Cardiac muscle cell (in vitro differentiated cells and primary cell): ENCODE measurements at regions not wholly inside any gene's neighbourhood (a gene's known extent, or its start where the extent isn't known, plus 50 kb on each side); places are given as distances from the start of the nearest gene placed in this dataset.

Source experiments
- DNase-seq, 2 donors: peaks; one replicate each; pipeline versions ENCODE4 v3.0.0 to v3.0.0-alpha.2; 2010 to 2017; ENCODE audit warnings: low read depth in 1 of 2, low spot score in 1 of 2
- H3K27ac ChIP-seq: fragments of 200-600 bp; sonication (generic); 2 replicates; pipeline ENCODE4 v1.5.1; 2016
- H3K27me3 ChIP-seq: fragments of 200-600 bp; sonication (generic); 2 replicates; pipeline ENCODE4 v1.6.0; 2016; ENCODE audit warnings: control low read depth
- H3K36me3 ChIP-seq: fragments of 200-600 bp; sonication (generic); 2 replicates; pipeline ENCODE4 v1.5.1; 2016; ENCODE audit warnings: control low read depth
- H3K4me1 ChIP-seq: fragments of 200-600 bp; sonication (generic); 2 replicates; pipeline ENCODE4 v1.8.1; 2017; ENCODE audit warnings: low read depth, mild to moderate bottlenecking, mixed run types
- H3K4me3 ChIP-seq: fragments of 200-600 bp; sonication (generic); 2 replicates; pipeline ENCODE4 v1.5.1; 2016; ENCODE audit warnings: mild to moderate bottlenecking
- H3K9me3 ChIP-seq: fragments of 200-600 bp; sonication (generic); 2 replicates; pipeline ENCODE4 v1.5.1; 2017; ENCODE audit warnings: low read depth, mild to moderate bottlenecking, control low read depth
- CTCF ChIP-seq: IDR thresholded peaks from 2 replicates; pipeline ENCODE4 v1.5.1; 2012; ENCODE audit warnings: low read depth, mild to moderate bottlenecking, low read length

- no peak for DNase-seq
- Histone ChIP-seq H3K27ac (no peak overlapping the region), H3K27me3 (no peaks in the 10 kb centered on the region), H3K4me1 (no peaks in the 10 kb centered on the region), H3K36me3 (no peaks in the 10 kb centered on the region), H3K4me3 (no peak overlapping the region), H3K9me3 (no peaks in the 10 kb centered on the region)
- TF ChIP-seq CTCF, result no peak
Measured at GRCh38 chr4:135724421-135724820, 1522.8 kb upstream of the PABPC4L start.

GRCh38 chr4:135718019-135718418 is 1516.4 kb upstream of the PABPC4L start:
- Histone ChIP-seq H3K4me1 (no peaks in the 10 kb centered on the region), H3K4me3 (no peak overlapping the region), H3K9me3 (no peaks in the 10 kb centered on the region), H3K36me3 (no peaks in the 10 kb centered on the region), H3K27ac (no peak overlapping the region), H3K27me3 (no peaks in the 10 kb centered on the region)
- DNase-seq, result no peak
- TF ChIP-seq CTCF, result no peak

- no peaks in the 10 kb centered on the region for H3K4me1 ChIP-seq
- no peak overlapping the region for H3K27ac ChIP-seq
- no peaks in the 10 kb centered on the region for H3K36me3 ChIP-seq
- no peak for DNase-seq
- no peaks in the 10 kb centered on the region for H3K27me3 ChIP-seq
- H3K9me3 ChIP-seq, result no peaks in the 10 kb centered on the region
- H3K4me3 ChIP-seq, result no peak overlapping the region
- TF ChIP-seq CTCF, result no peak
Measured at GRCh38 chr4:135705343-135705742, 1503.8 kb upstream of the PABPC4L start.

- Histone ChIP-seq H3K27ac (no peak overlapping the region), H3K4me3 (no peak overlapping the region), H3K27me3 (no peaks in the 10 kb centered on the region), H3K9me3 (no peaks in the 10 kb centered on the region), H3K36me3 (no peaks in the 10 kb centered on the region), H3K4me1 (no peaks in the 10 kb centered on the region)
- no peak for TF ChIP-seq CTCF
- DNase-seq, result no peak
Measured at GRCh38 chr4:135694066-135694465, 1492.5 kb upstream of the PABPC4L start.

- no peak for TF ChIP-seq CTCF
Measured at GRCh38 chr4:135684001-135684400, 1482.4 kb upstream of the PABPC4L start.

GRCh38 chr4:135672202-135672601 is 1470.6 kb upstream of the PABPC4L start:
- TF ChIP-seq CTCF, result no peak
- Histone ChIP-seq H3K4me1 (no peaks in the 10 kb centered on the region), H3K9me3 (no peaks in the 10 kb centered on the region), H3K4me3 (no peak overlapping the region), H3K27ac (no peak overlapping the region), H3K27me3 (no peaks in the 10 kb centered on the region), H3K36me3 (no peaks in the 10 kb centered on the region)
- peak in 1 of 2 donors; percentile 9 for DNase-seq

More at GRCh38 chr4:135684001-135684400, 1482.4 kb upstream of the PABPC4L start:
- Histone ChIP-seq H3K36me3 (no peaks in the 10 kb centered on the region), H3K4me1 (no peaks in the 10 kb centered on the region), H3K27me3 (no peaks in the 10 kb centered on the region), H3K4me3 (no peak overlapping the region), H3K9me3 (no peaks in the 10 kb centered on the region), H3K27ac (no peak overlapping the region)
- no peak for DNase-seq
